Thoracic aorta (tissue), 2 donors: ENCODE measurements at regions not wholly inside any gene's neighbourhood (a gene's known extent, or its start where the extent isn't known, plus 50 kb on each side); places are given as distances from the start of the nearest gene placed in this dataset.

Source experiments
- ATAC-seq: fragments of 150-250 bp; one replicate; pipeline ENCODE4 v1.8.0; 2017; ENCODE audit warnings: low read depth; ENCODE audit not compliant: insufficient number of reproducible peaks, low FRiP score
- DNase-seq: peaks from one replicate; pipeline ENCODE4 v3.0.0-alpha.2; 2020; ENCODE audit warnings: low spot score
- H3K27ac ChIP-seq, 2 donors: fragments of 200-600 bp; sonication (generic); 1 replicate in 1 of 2; 2 replicates in 1 of 2; pipeline ENCODE4 v1.5.1; 2016; ENCODE audit warnings: mild to moderate bottlenecking in 2 of 2, moderate library complexity in 2 of 2
- H3K27me3 ChIP-seq: fragments of 200-600 bp; sonication (generic); replicated peaks from 2 replicates; pipeline ENCODE4 v1.6.0; 2016; ENCODE audit warnings: mild to moderate bottlenecking; ENCODE audit not compliant: insufficient read depth
- H3K36me3 ChIP-seq: fragments of 200-600 bp; sonication (generic); one replicate; pipeline ENCODE4 v1.5.1; 2016
- H3K4me1 ChIP-seq, 2 donors: fragments of 200-600 bp; sonication (generic); 1 replicate in 1 of 2; 2 replicates in 1 of 2; pipeline versions ENCODE4 v1.5.1 to v1.6.0; 2016; ENCODE audit warnings: low read depth in 2 of 2, mild to moderate bottlenecking in 1 of 2; ENCODE audit not compliant: control insufficient read depth in 1 of 2
- H3K4me3 ChIP-seq: fragments of 200-600 bp; sonication (generic); 2 replicates; pipeline ENCODE4 v1.5.1; 2016; ENCODE audit warnings: mild to moderate bottlenecking
- H3K9me3 ChIP-seq: fragments of 200-600 bp; sonication (generic); 2 replicates; pipeline ENCODE4 v1.5.1; 2016
- TF ChIP-seq, protein P1 (sequence below): fragments of 200-600 bp; sonication (generic); IDR thresholded peaks from one replicate; pipeline ENCODE4 v1.5.1; 2019; ENCODE audit warnings: antibody characterized with exemption

DNA sequence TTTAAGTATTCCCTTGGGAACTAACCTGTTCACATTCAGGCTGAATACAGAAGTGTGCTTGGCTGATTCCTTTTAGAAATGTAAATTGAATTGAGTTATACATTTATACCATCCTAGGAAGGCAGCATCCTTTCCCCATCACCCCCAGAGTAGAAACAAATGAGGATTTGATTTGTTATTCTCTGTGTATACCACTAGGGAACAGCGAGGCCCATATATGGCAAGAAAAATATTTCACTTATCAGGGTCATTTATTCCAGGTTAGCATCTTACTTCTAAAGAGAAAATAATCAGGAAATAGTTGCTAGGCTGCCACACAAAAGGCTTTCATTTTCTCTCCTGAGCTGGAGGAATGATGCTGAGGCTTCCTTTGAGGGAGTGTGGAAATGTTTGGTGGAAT is 516.9 kb downstream of the PIK3C3 start:
- H3K9me3 ChIP-seq: no peaks in the 10 kb centered on the region
- no peaks in the 10 kb centered on the region for H3K27me3 ChIP-seq
- ATAC-seq: no peak
- H3K4me1 ChIP-seq: no peaks in the 10 kb centered on the region
- no peak overlapping the region for H3K4me3 ChIP-seq
- TF ChIP-seq, protein P1, sequence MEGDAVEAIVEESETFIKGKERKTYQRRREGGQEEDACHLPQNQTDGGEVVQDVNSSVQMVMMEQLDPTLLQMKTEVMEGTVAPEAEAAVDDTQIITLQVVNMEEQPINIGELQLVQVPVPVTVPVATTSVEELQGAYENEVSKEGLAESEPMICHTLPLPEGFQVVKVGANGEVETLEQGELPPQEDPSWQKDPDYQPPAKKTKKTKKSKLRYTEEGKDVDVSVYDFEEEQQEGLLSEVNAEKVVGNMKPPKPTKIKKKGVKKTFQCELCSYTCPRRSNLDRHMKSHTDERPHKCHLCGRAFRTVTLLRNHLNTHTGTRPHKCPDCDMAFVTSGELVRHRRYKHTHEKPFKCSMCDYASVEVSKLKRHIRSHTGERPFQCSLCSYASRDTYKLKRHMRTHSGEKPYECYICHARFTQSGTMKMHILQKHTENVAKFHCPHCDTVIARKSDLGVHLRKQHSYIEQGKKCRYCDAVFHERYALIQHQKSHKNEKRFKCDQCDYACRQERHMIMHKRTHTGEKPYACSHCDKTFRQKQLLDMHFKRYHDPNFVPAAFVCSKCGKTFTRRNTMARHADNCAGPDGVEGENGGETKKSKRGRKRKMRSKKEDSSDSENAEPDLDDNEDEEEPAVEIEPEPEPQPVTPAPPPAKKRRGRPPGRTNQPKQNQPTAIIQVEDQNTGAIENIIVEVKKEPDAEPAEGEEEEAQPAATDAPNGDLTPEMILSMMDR: no peak
- DNase-seq: no peak
- no peak overlapping the region for H3K27ac ChIP-seq
- H3K36me3 ChIP-seq: no peaks in the 10 kb centered on the region

DNA sequence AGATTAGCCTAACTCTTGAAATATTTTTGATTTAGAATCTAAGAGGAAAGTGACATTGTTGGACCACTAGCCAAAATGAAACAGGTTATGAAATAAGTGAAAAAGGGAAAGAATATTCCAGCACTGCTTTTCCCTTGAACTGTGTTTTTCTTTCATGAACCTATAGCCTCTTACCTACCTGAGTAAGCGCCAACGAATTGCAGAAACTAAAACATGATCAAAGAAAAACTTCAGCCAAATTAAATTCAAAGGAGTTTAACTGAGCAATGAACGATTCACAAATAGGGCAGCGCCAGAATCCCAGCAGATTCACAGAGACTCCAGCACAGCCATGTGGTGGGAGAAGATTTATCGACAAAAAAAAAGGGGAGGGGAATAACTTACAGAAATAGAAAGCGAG is 518.6 kb downstream of the PIK3C3 start:
- H3K4me1 ChIP-seq: no peaks in the 10 kb centered on the region
- TF ChIP-seq, protein P1: no peak
- no peaks in the 10 kb centered on the region for H3K36me3 ChIP-seq
- no peak overlapping the region for H3K27ac ChIP-seq
- no peak for DNase-seq
- no peak overlapping the region for H3K4me3 ChIP-seq
- ATAC-seq: no peak
- no peaks in the 10 kb centered on the region for H3K27me3 ChIP-seq
- no peaks in the 10 kb centered on the region for H3K9me3 ChIP-seq

DNA sequence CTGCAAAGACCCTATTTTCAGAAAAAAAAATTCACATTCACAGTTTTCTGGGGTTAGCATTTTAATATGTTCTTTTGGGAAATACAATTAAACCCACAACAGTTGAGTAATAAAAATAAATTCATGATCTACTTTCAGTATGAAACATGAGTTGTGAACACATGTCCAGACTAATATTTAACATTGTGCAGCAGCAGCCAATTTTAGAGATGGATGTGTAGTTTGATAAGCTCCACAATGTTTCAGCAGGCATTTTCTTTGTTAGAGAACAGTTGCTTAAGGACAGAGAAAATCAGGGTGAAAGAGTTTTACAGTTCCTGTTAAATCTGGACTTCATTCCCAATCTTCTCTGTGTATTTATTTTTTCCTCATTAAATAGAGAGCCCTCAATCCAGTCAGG is 519.5 kb downstream of the PIK3C3 start:
- H3K9me3 ChIP-seq: no peaks in the 10 kb centered on the region
- ATAC-seq (no peak), DNase-seq (no peak)
- TF ChIP-seq, protein P1: no peak
- H3K27me3 ChIP-seq: no peaks in the 10 kb centered on the region
- no peak overlapping the region for H3K27ac ChIP-seq
- no peaks in the 10 kb centered on the region for H3K4me1 ChIP-seq
- H3K36me3 ChIP-seq: no peaks in the 10 kb centered on the region
- no peak overlapping the region for H3K4me3 ChIP-seq

DNA sequence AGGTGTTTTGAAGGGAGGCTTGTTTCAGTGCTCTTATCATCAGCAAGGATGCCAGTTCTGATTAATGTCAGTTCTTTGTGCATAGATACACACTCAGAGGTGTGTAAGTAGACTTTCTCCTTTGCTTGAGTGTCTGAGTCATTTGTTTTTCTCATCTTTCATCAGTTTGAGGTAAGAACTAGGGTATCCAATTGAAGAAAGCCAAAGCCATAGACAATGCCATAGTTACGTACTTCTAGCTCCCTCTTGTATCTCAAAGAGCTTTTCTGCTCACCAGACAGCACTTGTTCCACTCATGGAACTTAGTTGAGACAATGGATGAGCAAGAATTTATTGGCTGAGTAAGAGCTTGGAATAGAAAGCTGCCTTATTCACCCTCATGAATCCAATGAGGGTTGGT is 520.1 kb downstream of the PIK3C3 start:
- ATAC-seq (no peak), DNase-seq (no peak)
- Histone ChIP-seq H3K9me3 (no peaks in the 10 kb centered on the region), H3K4me1 (no peaks in the 10 kb centered on the region), H3K27me3 (no peaks in the 10 kb centered on the region), H3K36me3 (no peaks in the 10 kb centered on the region), H3K27ac (no peak overlapping the region), H3K4me3 (no peak overlapping the region)
- TF ChIP-seq, protein P1: no peak

DNA sequence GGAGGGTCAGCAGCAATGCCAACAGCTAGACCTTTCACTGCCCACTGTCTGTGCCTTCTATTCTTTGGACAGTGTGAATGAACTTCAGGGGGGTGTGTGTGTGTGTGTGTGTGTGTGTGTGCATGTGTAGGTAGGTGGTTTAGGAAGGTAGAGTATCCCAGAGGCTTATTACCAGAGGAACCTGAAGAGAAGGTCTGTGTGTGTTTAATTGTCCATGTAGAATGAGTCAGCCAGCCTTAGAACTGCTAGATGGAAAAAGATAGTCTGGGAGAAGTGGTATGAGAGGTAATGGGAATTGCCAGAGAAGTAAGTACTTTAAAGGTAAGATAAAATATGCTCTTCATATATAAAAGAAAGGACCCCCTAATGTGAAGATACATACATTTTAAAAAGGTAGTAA is 522.2 kb downstream of the PIK3C3 start:
- ATAC-seq: no peak

More for the DNA sequence above, 522.2 kb downstream of the PIK3C3 start:
- Histone ChIP-seq H3K4me1 (no peaks in the 10 kb centered on the region), H3K27ac (no peak overlapping the region), H3K36me3 (no peaks in the 10 kb centered on the region), H3K4me3 (no peak overlapping the region), H3K27me3 (no peaks in the 10 kb centered on the region), H3K9me3 (no peaks in the 10 kb centered on the region)
- TF ChIP-seq, protein P1: no peak
- no peak for DNase-seq
